ENCODE measurements at regions not wholly inside any gene's neighbourhood (a gene's known extent, or its start where the extent isn't known, plus 50 kb on each side); places are given as distances from the start of the nearest gene placed in this dataset.

DNA sequence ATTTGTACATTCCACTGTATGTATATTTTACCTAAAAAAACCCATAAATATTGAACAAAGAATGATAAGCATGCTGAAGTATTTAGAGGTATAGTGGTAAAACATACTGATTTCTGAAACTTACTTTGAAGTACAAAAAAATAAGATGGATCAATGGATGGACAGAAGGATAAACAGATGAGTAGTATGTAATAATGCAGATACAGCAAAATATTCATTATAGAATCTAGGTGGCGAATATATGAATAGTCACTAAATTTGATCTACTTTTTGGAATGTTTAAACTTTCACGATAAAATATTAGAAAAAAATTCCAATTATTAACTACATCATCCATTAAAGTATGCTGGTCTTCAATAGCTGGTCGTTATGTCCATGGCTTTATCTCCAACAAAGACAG is 51.9 kb upstream of the GNB4 start:
- ATAC-seq, result no peak
- Histone ChIP-seq H3K27ac (ENCODE audit: low read length) (no peak overlapping the region), H3K27me3 (ENCODE audit: control insufficient read depth, insufficient read depth, low read length) (peaks cover 12% of the 10 kb centered on the region), H3K4me1 (ENCODE audit: control insufficient read depth, insufficient read depth, low read length) (no peaks in the 10 kb centered on the region), H3K36me3 (ENCODE audit: control insufficient read depth, insufficient read depth, low read length) (no peaks in the 10 kb centered on the region), H3K9me3 (ENCODE audit: control insufficient read depth, insufficient read depth, low read depth, low read length) (no peaks in the 10 kb centered on the region), H3K4me3 (ENCODE audit: low read depth in 2 of 2, low read length in 2 of 2) (no peak overlapping the region)
- ChIA-PET CTCF (no interaction called here), POLR2A (no interaction called here)
- in situ Hi-C loops (cut with HindIII; ENCODE audit: low pct_unique_long_range_greater_than_20kb, low sequenced_read_pairs), result no loop called here
- no TSS peak for BruUV-seq (replicated peaks)
- intact Hi-C loops (cut with micrococcal nuclease; ENCODE audit: unreplicated experiment), result no loop called here
- TF ChIP-seq SIN3A (IDR thresholded peaks at IDR 0.05; ENCODE audit: borderline replicate concordance, insufficient read depth, low read depth, low read length), result no peak
- TF ChIP-seq, protein P1, sequence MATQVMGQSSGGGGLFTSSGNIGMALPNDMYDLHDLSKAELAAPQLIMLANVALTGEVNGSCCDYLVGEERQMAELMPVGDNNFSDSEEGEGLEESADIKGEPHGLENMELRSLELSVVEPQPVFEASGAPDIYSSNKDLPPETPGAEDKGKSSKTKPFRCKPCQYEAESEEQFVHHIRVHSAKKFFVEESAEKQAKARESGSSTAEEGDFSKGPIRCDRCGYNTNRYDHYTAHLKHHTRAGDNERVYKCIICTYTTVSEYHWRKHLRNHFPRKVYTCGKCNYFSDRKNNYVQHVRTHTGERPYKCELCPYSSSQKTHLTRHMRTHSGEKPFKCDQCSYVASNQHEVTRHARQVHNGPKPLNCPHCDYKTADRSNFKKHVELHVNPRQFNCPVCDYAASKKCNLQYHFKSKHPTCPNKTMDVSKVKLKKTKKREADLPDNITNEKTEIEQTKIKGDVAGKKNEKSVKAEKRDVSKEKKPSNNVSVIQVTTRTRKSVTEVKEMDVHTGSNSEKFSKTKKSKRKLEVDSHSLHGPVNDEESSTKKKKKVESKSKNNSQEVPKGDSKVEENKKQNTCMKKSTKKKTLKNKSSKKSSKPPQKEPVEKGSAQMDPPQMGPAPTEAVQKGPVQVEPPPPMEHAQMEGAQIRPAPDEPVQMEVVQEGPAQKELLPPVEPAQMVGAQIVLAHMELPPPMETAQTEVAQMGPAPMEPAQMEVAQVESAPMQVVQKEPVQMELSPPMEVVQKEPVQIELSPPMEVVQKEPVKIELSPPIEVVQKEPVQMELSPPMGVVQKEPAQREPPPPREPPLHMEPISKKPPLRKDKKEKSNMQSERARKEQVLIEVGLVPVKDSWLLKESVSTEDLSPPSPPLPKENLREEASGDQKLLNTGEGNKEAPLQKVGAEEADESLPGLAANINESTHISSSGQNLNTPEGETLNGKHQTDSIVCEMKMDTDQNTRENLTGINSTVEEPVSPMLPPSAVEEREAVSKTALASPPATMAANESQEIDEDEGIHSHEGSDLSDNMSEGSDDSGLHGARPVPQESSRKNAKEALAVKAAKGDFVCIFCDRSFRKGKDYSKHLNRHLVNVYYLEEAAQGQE (IDR thresholded peaks at IDR 0.05; ENCODE audit: insufficient read depth in 1 of 2, low read depth in 2 of 2, low read length in 1 of 2), result no peak
- TF ChIP-seq POLR2AphosphoS5 (IDR thresholded peaks at IDR 0.05; ENCODE audit: low read depth, low read length), result no peak
- no peak for TF ChIP-seq TCF7L2 (IDR thresholded peaks at IDR 0.05; ENCODE audit: low read depth, low read length)
- TF ChIP-seq, protein P2, sequence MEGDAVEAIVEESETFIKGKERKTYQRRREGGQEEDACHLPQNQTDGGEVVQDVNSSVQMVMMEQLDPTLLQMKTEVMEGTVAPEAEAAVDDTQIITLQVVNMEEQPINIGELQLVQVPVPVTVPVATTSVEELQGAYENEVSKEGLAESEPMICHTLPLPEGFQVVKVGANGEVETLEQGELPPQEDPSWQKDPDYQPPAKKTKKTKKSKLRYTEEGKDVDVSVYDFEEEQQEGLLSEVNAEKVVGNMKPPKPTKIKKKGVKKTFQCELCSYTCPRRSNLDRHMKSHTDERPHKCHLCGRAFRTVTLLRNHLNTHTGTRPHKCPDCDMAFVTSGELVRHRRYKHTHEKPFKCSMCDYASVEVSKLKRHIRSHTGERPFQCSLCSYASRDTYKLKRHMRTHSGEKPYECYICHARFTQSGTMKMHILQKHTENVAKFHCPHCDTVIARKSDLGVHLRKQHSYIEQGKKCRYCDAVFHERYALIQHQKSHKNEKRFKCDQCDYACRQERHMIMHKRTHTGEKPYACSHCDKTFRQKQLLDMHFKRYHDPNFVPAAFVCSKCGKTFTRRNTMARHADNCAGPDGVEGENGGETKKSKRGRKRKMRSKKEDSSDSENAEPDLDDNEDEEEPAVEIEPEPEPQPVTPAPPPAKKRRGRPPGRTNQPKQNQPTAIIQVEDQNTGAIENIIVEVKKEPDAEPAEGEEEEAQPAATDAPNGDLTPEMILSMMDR (IDR thresholded peaks at IDR 0.05), result no peak
- DNase-seq (ENCODE audit: low read depth, low spot score), result no peak

DNA sequence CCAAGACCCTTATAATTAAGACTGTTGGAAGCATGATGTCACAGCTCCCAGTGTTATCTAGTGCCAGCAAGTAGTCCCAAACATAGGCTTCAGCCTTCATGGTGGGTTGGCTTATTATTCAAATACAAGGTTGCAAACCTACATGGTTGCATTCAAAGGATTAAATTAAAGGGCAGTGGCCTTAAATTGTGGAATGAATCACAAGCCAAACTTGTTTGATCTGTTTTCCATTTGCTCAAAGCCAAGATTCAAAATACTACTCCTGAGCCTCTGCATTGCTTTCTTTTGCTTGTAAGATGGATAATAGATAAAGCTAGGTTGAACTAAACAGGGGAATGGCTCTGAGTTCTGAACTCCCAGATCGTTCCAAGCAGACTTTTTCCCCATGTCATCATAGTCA is 52.4 kb upstream of the GNB4 start:
- ATAC-seq, result no peak
- Histone ChIP-seq H3K27ac (ENCODE audit: low read length) (no peak overlapping the region), H3K9me3 (ENCODE audit: control insufficient read depth, insufficient read depth, low read depth, low read length) (no peaks in the 10 kb centered on the region), H3K36me3 (ENCODE audit: control insufficient read depth, insufficient read depth, low read length) (no peaks in the 10 kb centered on the region), H3K27me3 (ENCODE audit: control insufficient read depth, insufficient read depth, low read length) (peaks cover 12% of the 10 kb centered on the region), H3K4me3 (ENCODE audit: low read depth in 2 of 2, low read length in 2 of 2) (no peak overlapping the region), H3K4me1 (ENCODE audit: control insufficient read depth, insufficient read depth, low read length) (no peaks in the 10 kb centered on the region)
- ChIA-PET CTCF (no interaction called here), POLR2A (no interaction called here)
- no TSS peak for BruUV-seq (replicated peaks)
- no peak for DNase-seq (ENCODE audit: low read depth, low spot score)
- intact Hi-C loops (cut with micrococcal nuclease; ENCODE audit: unreplicated experiment), result no loop called here
- in situ Hi-C loops (cut with HindIII; ENCODE audit: low pct_unique_long_range_greater_than_20kb, low sequenced_read_pairs), result no loop called here
- TF ChIP-seq SIN3A (IDR thresholded peaks at IDR 0.05; ENCODE audit: borderline replicate concordance, insufficient read depth, low read depth, low read length) (no peak), POLR2AphosphoS5 (IDR thresholded peaks at IDR 0.05; ENCODE audit: low read depth, low read length) (no peak), TCF7L2 (IDR thresholded peaks at IDR 0.05; ENCODE audit: low read depth, low read length) (no peak)
- TF ChIP-seq, protein P2 (IDR thresholded peaks at IDR 0.05), result no peak
- TF ChIP-seq, protein P1 (IDR thresholded peaks at IDR 0.05; ENCODE audit: insufficient read depth in 1 of 2, low read depth in 2 of 2, low read length in 1 of 2), result no peak

All from Panc1 (cell line).